ENCODE measurements at regions not wholly inside any gene's neighbourhood (a gene's known extent, or its start where the extent isn't known, plus 50 kb on each side); places are given as distances from the start of the nearest gene placed in this dataset.

DNA sequence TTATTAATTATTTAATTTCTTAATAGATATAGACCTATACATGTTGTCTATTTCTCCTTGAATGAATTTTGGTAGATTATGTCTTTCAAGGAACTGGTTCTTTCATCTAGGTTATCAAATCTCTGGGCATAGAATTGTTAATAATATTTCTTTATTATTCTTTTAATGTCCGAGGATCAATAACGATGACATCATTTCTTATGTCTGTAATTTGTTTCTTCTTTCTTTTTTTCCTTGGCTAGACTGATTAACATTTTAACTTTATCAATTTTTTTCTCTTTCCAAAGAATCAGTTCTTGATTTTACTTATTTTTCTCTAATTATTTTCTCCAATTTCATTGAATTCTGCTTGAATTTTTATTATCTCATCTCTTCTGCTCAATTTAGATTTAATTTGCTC, 156.0 kb downstream of the ISL1 start:
- FAIRE-seq, result no peak
- intact Hi-C loops (cut with DNase I), result no loop called here
- DNase-seq, result no peak
- Histone ChIP-seq H3K36me3 (ENCODE audit: control insufficient read depth in 2 of 3, insufficient read depth in 3 of 3, low read length in 3 of 3) (no peaks in the 10 kb centered on the region), H3K4me3 (ENCODE audit: low read length in 3 of 3) (no peak overlapping the region), H3K9ac (ENCODE audit: low read length in 3 of 3) (no peak overlapping the region), H3K9me3 (ENCODE audit: control insufficient read depth in 2 of 3, insufficient read depth in 1 of 3, low read length in 3 of 3) (no peaks in the 10 kb centered on the region), H3K27me3 (ENCODE audit: control insufficient read depth, insufficient read depth, low read length) (no peaks in the 10 kb centered on the region), H3K27ac (ENCODE audit: low read depth in 2 of 2, low read length in 2 of 2) (no peak overlapping the region), H3K4me1 (ENCODE audit: control insufficient read depth in 2 of 3, insufficient read depth in 2 of 3, low read depth in 1 of 3, low read length in 3 of 3) (no peaks in the 10 kb centered on the region)
- TF ChIP-seq CTCF (IDR thresholded peaks at IDR 0.05; ENCODE audit: borderline replicate concordance, extremely low read depth, insufficient read depth), result no peak

DNA sequence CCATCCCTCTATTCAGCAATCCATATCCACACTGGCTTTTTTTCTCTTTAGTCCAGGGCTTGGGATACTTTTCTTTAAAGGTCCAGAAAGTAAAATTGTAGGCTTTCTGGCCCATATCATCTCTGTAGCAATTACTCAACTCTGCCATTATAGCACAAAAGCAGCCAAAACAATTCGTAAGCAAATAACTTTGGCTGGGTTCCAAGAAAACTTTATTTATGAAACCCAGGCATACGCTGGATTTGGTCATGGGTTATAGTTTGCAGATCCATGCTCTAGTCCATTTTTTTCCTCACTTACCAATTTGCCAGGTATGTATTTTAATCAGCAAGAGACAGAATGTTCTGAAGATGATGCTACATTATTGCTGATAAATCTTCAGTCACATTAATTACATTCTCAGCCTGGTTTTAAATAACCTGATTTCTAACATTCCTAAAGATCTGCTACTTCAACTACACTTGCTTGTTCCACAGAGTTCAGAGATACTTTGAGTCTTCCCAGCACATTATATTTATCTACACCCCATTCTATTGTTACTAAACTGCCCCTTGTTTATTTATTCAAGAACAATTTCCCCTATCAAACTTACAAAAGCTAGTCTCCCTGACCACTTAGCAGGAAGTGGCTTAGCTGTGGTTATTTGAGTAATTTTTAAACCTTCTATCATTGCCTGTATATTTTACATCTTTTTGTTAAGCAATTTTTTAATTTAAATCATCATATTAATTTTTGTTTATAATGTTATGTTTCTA, 161.0 kb downstream of the ISL1 start:
- no peaks in the 10 kb centered on the region for H3K36me3 ChIP-seq (ENCODE audit: control insufficient read depth in 2 of 3, insufficient read depth in 3 of 3, low read length in 3 of 3)
- intact Hi-C loops (cut with DNase I), result no loop called here
- H3K27ac ChIP-seq (ENCODE audit: low read depth in 2 of 2, low read length in 2 of 2), result no peak overlapping the region
- no peak overlapping the region for H3K9ac ChIP-seq (ENCODE audit: low read length in 3 of 3)
- no peak for TF ChIP-seq CTCF (IDR thresholded peaks at IDR 0.05; ENCODE audit: borderline replicate concordance, extremely low read depth, insufficient read depth)
- H3K9me3 ChIP-seq (ENCODE audit: control insufficient read depth in 2 of 3, insufficient read depth in 1 of 3, low read length in 3 of 3), result no peaks in the 10 kb centered on the region
- H3K4me3 ChIP-seq (ENCODE audit: low read length in 3 of 3), result no peak overlapping the region
- no peak for FAIRE-seq
- DNase-seq, result no peak
- H3K27me3 ChIP-seq (ENCODE audit: control insufficient read depth, insufficient read depth, low read length), result no peaks in the 10 kb centered on the region
- no peaks in the 10 kb centered on the region for H3K4me1 ChIP-seq (ENCODE audit: control insufficient read depth in 2 of 3, insufficient read depth in 2 of 3, low read depth in 1 of 3, low read length in 3 of 3)

DNA sequence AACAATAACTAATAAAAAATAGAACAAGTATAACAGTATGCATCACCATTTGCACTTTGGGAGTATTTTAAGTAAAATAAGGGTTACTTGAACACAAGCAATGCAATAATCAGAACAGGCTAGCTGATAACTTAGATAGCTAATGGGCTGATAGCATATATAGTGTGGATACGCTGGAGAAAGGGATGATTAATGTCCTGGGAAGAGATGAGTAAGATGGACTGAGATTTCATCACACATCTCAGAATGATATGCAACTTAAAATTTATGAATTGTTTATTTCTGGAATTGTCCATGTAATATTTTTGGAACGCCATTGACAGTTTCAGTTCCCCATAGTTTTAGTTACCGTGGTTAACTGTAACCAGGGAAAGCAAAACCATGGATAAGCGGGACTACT, 173.6 kb downstream of the ISL1 start:
- no peak for TF ChIP-seq CTCF (IDR thresholded peaks at IDR 0.05; ENCODE audit: borderline replicate concordance, extremely low read depth, insufficient read depth)
- no peaks in the 10 kb centered on the region for H3K27me3 ChIP-seq (ENCODE audit: control insufficient read depth, insufficient read depth, low read length)
- no peak overlapping the region for H3K27ac ChIP-seq (ENCODE audit: low read depth in 2 of 2, low read length in 2 of 2)
- intact Hi-C loops (cut with DNase I), result no loop called here
- FAIRE-seq (no peak), DNase-seq (no peak)
- H3K36me3 ChIP-seq (ENCODE audit: control insufficient read depth in 2 of 3, insufficient read depth in 3 of 3, low read length in 3 of 3), result no peaks in the 10 kb centered on the region
- no peaks in the 10 kb centered on the region for H3K9me3 ChIP-seq (ENCODE audit: control insufficient read depth in 2 of 3, insufficient read depth in 1 of 3, low read length in 3 of 3)
- no peak overlapping the region for H3K9ac ChIP-seq (ENCODE audit: low read length in 3 of 3)
- no peaks in the 10 kb centered on the region for H3K4me1 ChIP-seq (ENCODE audit: control insufficient read depth in 2 of 3, insufficient read depth in 2 of 3, low read depth in 1 of 3, low read length in 3 of 3)
- H3K4me3 ChIP-seq (ENCODE audit: low read length in 3 of 3), result no peak overlapping the region

DNA sequence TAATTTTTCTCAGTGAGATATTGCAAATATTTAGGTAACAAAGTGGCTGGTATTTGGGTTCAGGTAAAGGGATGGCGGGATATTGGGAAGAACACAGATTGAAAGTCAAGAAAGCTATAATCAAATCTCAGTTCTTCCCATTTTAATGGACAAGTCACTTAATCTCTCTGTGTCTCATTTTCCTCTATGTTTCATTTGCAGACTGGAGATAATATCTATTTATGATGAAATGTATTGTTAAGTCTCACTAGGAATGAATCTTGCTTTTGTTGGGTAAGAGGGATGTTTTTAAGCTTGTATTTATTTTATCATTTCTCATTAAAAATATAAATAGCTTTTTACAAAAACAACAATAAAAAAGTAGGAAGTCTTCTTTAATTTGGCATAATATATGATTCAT, 175.4 kb downstream of the ISL1 start:
- FAIRE-seq, result no peak
- H3K4me3 ChIP-seq (ENCODE audit: low read length in 3 of 3), result no peak overlapping the region
- no peak overlapping the region for H3K27ac ChIP-seq (ENCODE audit: low read depth in 2 of 2, low read length in 2 of 2)
- H3K36me3 ChIP-seq (ENCODE audit: control insufficient read depth in 2 of 3, insufficient read depth in 3 of 3, low read length in 3 of 3), result no peaks in the 10 kb centered on the region
- TF ChIP-seq CTCF (IDR thresholded peaks at IDR 0.05; ENCODE audit: borderline replicate concordance, extremely low read depth, insufficient read depth), result no peak
- H3K9ac ChIP-seq (ENCODE audit: low read length in 3 of 3), result no peak overlapping the region
- no peaks in the 10 kb centered on the region for H3K27me3 ChIP-seq (ENCODE audit: control insufficient read depth, insufficient read depth, low read length)
- H3K4me1 ChIP-seq (ENCODE audit: control insufficient read depth in 2 of 3, insufficient read depth in 2 of 3, low read depth in 1 of 3, low read length in 3 of 3), result no peaks in the 10 kb centered on the region
- intact Hi-C loops (cut with DNase I), result no loop called here
- DNase-seq, result no peak
- no peaks in the 10 kb centered on the region for H3K9me3 ChIP-seq (ENCODE audit: control insufficient read depth in 2 of 3, insufficient read depth in 1 of 3, low read length in 3 of 3)
